Muscle layer of colon (tissue), 2 donors: ENCODE measurements at regions not wholly inside any gene's neighbourhood (a gene's known extent, or its start where the extent isn't known, plus 50 kb on each side); places are given as distances from the start of the nearest gene placed in this dataset.

Experiments
- H3K27ac ChIP-seq: one replicate; pipeline ENCODE4 v1.7.0; 2013; ENCODE audit warnings: low read depth, mild to moderate bottlenecking, low read length, moderate library complexity
- H3K27me3 ChIP-seq, 2 donors: one replicate each; pipeline ENCODE4 v1.7.0; 2013; ENCODE audit warnings: low read length in 2 of 2, mild to moderate bottlenecking in 2 of 2; ENCODE audit not compliant: insufficient read depth in 2 of 2, control insufficient read depth in 1 of 2
- H3K36me3 ChIP-seq: one replicate; pipeline ENCODE4 v1.7.0; 2013; ENCODE audit warnings: mild to moderate bottlenecking, low read length; ENCODE audit not compliant: insufficient read depth
- H3K4me1 ChIP-seq: one replicate; pipeline ENCODE4 v1.7.0; 2013; ENCODE audit warnings: mild to moderate bottlenecking, low read length; ENCODE audit not compliant: insufficient read depth
- H3K4me3 ChIP-seq, 2 donors: one replicate each; pipeline ENCODE4 v1.7.0; 2013; ENCODE audit warnings: low read length in 2 of 2, low read depth in 1 of 2, mild to moderate bottlenecking in 1 of 2, moderate library complexity in 1 of 2
- H3K9ac ChIP-seq: one replicate; pipeline ENCODE4 v1.7.0; 2013; ENCODE audit warnings: low read length
- H3K9me3 ChIP-seq: one replicate; pipeline ENCODE4 v1.7.0; 2013; ENCODE audit warnings: mild to moderate bottlenecking, low read length
- donor health status: abdominal sarcoma.
- donor health status: Adenocarcinoma of cecum.

GRCh38 chr2:235157746-235158482 is 206.1 kb downstream of the SH3BP4 start:
- no peak overlapping the region for H3K4me3 ChIP-seq
- H3K9ac ChIP-seq, result no peak overlapping the region
- no peaks in the 10 kb centered on the region for H3K9me3 ChIP-seq
- H3K36me3 ChIP-seq, result no peaks in the 10 kb centered on the region
- H3K4me1 ChIP-seq, result no peaks in the 10 kb centered on the region
- no peak overlapping the region for H3K27ac ChIP-seq
- no peaks in the 10 kb centered on the region for H3K27me3 ChIP-seq

- Histone ChIP-seq H3K27ac (no peak overlapping the region), H3K4me1 (no peaks in the 10 kb centered on the region), H3K36me3 (no peaks in the 10 kb centered on the region), H3K9me3 (no peaks in the 10 kb centered on the region), H3K9ac (no peak overlapping the region), H3K4me3 (no peak overlapping the region), H3K27me3 (no peaks in the 10 kb centered on the region)
Measured at GRCh38 chr2:235160281-235160810, 208.5 kb downstream of the SH3BP4 start.

GRCh38 chr2:235161565-235161964 is 209.7 kb downstream of the SH3BP4 start:
- Histone ChIP-seq H3K27ac (no peak overlapping the region), H3K9ac (no peak overlapping the region), H3K27me3 (no peaks in the 10 kb centered on the region), H3K9me3 (no peaks in the 10 kb centered on the region), H3K36me3 (no peaks in the 10 kb centered on the region), H3K4me3 (no peak overlapping the region), H3K4me1 (no peaks in the 10 kb centered on the region)

GRCh38 chr2:235162082-235162836 is 210.4 kb downstream of the SH3BP4 start:
- Histone ChIP-seq H3K27me3 (no peaks in the 10 kb centered on the region), H3K9ac (no peak overlapping the region), H3K4me1 (no peaks in the 10 kb centered on the region), H3K27ac (no peak overlapping the region), H3K4me3 (no peak overlapping the region), H3K9me3 (no peaks in the 10 kb centered on the region), H3K36me3 (no peaks in the 10 kb centered on the region)

- H3K9ac ChIP-seq, result no peak overlapping the region
- no peak overlapping the region for H3K27ac ChIP-seq
- no peak overlapping the region for H3K4me3 ChIP-seq
- H3K9me3 ChIP-seq, result no peaks in the 10 kb centered on the region
- H3K36me3 ChIP-seq, result no peaks in the 10 kb centered on the region
- H3K27me3 ChIP-seq, result no peaks in the 10 kb centered on the region
- no peaks in the 10 kb centered on the region for H3K4me1 ChIP-seq
Measured at GRCh38 chr2:235162837-235163197, 211.0 kb downstream of the SH3BP4 start.

GRCh38 chr2:235165136-235165535 is 213.3 kb downstream of the SH3BP4 start:
- Histone ChIP-seq H3K27me3 (no peaks in the 10 kb centered on the region), H3K9ac (no peak overlapping the region), H3K9me3 (no peaks in the 10 kb centered on the region), H3K36me3 (no peaks in the 10 kb centered on the region), H3K4me3 (no peak overlapping the region), H3K4me1 (no peaks in the 10 kb centered on the region), H3K27ac (no peak overlapping the region)

GRCh38 chr2:235165631-235166030 is 213.8 kb downstream of the SH3BP4 start:
- H3K27ac ChIP-seq, result no peak overlapping the region
- H3K4me1 ChIP-seq, result peaks cover 4% of the 10 kb centered on the region
- H3K36me3 ChIP-seq, result no peaks in the 10 kb centered on the region
- no peaks in the 10 kb centered on the region for H3K9me3 ChIP-seq
- no peaks in the 10 kb centered on the region for H3K27me3 ChIP-seq
- no peak overlapping the region for H3K4me3 ChIP-seq
- H3K9ac ChIP-seq, result no peak overlapping the region

- H3K9me3 ChIP-seq, result no peaks in the 10 kb centered on the region
- peaks cover 13% of the 10 kb centered on the region for H3K4me1 ChIP-seq
- no peak overlapping the region for H3K27ac ChIP-seq
- no peak overlapping the region for H3K9ac ChIP-seq
- H3K27me3 ChIP-seq, result no peaks in the 10 kb centered on the region
- H3K4me3 ChIP-seq, result no peak overlapping the region
- H3K36me3 ChIP-seq, result no peaks in the 10 kb centered on the region
Measured at GRCh38 chr2:235168174-235168979, 216.6 kb downstream of the SH3BP4 start.

GRCh38 chr2:235170016-235170415 is 218.2 kb downstream of the SH3BP4 start:
- Histone ChIP-seq H3K9me3 (no peaks in the 10 kb centered on the region), H3K4me3 (no peak overlapping the region), H3K36me3 (no peaks in the 10 kb centered on the region), H3K27me3 (no peaks in the 10 kb centered on the region), H3K27ac (no peak overlapping the region), H3K9ac (no peak overlapping the region), H3K4me1 (peaks cover 13% of the 10 kb centered on the region)

GRCh38 chr2:235170536-235171521 is 219.0 kb downstream of the SH3BP4 start:
- H3K9ac ChIP-seq, result no peak overlapping the region
- H3K9me3 ChIP-seq, result no peaks in the 10 kb centered on the region
- H3K4me3 ChIP-seq, result no peak overlapping the region
- H3K4me1 ChIP-seq, result peaks cover 13% of the 10 kb centered on the region
- H3K36me3 ChIP-seq, result no peaks in the 10 kb centered on the region
- H3K27me3 ChIP-seq, result no peaks in the 10 kb centered on the region
- no peak overlapping the region for H3K27ac ChIP-seq
